ENCODE measurements at regions not wholly inside any gene's neighbourhood (a gene's known extent, or its start where the extent isn't known, plus 50 kb on each side); places are given as distances from the start of the nearest gene placed in this dataset.

DNA sequence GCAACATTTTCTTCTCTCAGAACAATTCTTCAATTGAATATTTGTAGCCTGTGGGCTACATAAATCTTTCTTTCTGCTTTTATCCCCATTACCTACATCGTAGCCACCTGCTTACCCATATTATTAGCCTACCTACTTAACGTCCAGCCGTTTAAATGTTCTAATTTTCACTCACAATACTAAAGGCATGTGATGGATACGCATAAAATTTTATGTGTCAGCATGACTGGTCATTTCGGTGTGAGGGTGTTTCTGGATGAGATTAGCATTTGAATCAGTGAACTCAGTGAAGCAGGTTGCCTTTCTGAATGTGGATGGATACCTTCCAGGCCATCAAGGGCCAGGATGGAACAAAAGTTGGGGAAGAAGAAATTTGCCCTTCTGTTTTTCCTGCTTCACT is 1722.5 kb upstream of the ACO1 start:
- Histone ChIP-seq H3K4me2 (ENCODE audit: low read depth, low read length) (no peak overlapping the region), H3K4me3 (ENCODE audit: low read length) (no peak overlapping the region), H2AFZ (ENCODE audit: low read length) (no peak overlapping the region), H3K9me3 (replicated peaks; ENCODE audit: insufficient read depth, low read length) (no peaks in the 10 kb centered on the region), H3K27me3 (replicated peaks; ENCODE audit: insufficient read depth, low read length) (no peaks in the 10 kb centered on the region), H3K4me1 (ENCODE audit: low read length) (no peaks in the 10 kb centered on the region), H3K36me3 (replicated peaks; ENCODE audit: insufficient read depth, low read length) (no peaks in the 10 kb centered on the region), H3K27ac (ENCODE audit: low read length) (no peak overlapping the region), H3K9ac (ENCODE audit: low read length) (no peak overlapping the region), H3K79me2 (ENCODE audit: low read length) (no peaks in the 10 kb centered on the region), H3F3A (ENCODE audit: insufficient read depth, low read length) (no peaks in the 10 kb centered on the region), H4K20me1 (ENCODE audit: insufficient read depth, low read length) (no peaks in the 10 kb centered on the region), H3K9me2 (replicated peaks; ENCODE audit: insufficient read depth, low read length) (no peaks in the 10 kb centered on the region)
- DNase-seq: no peak
- TF ChIP-seq EZH2 (optimal IDR thresholded peaks at IDR 0.05; ENCODE audit: low read depth, low read length): no peak
- no peak for TF ChIP-seq EZH2phosphoT487 (IDR thresholded peaks at IDR 0.05; ENCODE audit: low read length)
- no peak for TF ChIP-seq CTCF (IDR thresholded peaks at IDR 0.05; ENCODE audit: low read length)

GRCh38 chr9:30670805-30671562 is 1713.5 kb upstream of the ACO1 start:
- no peaks in the 10 kb centered on the region for H4K20me1 ChIP-seq (ENCODE audit: insufficient read depth, low read length)
- DNase-seq: no peak
- no peaks in the 10 kb centered on the region for H3F3A ChIP-seq (ENCODE audit: insufficient read depth, low read length)
- TF ChIP-seq CTCF (IDR thresholded peaks at IDR 0.05; ENCODE audit: low read length): no peak
- TF ChIP-seq EZH2 (optimal IDR thresholded peaks at IDR 0.05; ENCODE audit: low read depth, low read length): no peak
- no peak for TF ChIP-seq EZH2phosphoT487 (IDR thresholded peaks at IDR 0.05; ENCODE audit: low read length)
- H3K4me3 ChIP-seq (ENCODE audit: low read length): no peak overlapping the region
- H3K27me3 ChIP-seq (replicated peaks; ENCODE audit: insufficient read depth, low read length): no peaks in the 10 kb centered on the region
- H3K9me3 ChIP-seq (replicated peaks; ENCODE audit: insufficient read depth, low read length): no peaks in the 10 kb centered on the region
- H3K36me3 ChIP-seq (replicated peaks; ENCODE audit: insufficient read depth, low read length): no peaks in the 10 kb centered on the region
- no peaks in the 10 kb centered on the region for H3K79me2 ChIP-seq (ENCODE audit: low read length)
- no peak overlapping the region for H2AFZ ChIP-seq (ENCODE audit: low read length)
- H3K27ac ChIP-seq (ENCODE audit: low read length): no peak overlapping the region
- no peaks in the 10 kb centered on the region for H3K9me2 ChIP-seq (replicated peaks; ENCODE audit: insufficient read depth, low read length)
- H3K9ac ChIP-seq (ENCODE audit: low read length): no peak overlapping the region
- H3K4me2 ChIP-seq (ENCODE audit: low read depth, low read length): no peak overlapping the region
- H3K4me1 ChIP-seq (ENCODE audit: low read length): no peaks in the 10 kb centered on the region

- TF ChIP-seq EZH2phosphoT487 (IDR thresholded peaks at IDR 0.05; ENCODE audit: low read length): no peak
- no peak for TF ChIP-seq CTCF (IDR thresholded peaks at IDR 0.05; ENCODE audit: low read length)
- TF ChIP-seq EZH2 (optimal IDR thresholded peaks at IDR 0.05; ENCODE audit: low read depth, low read length): no peak
- Histone ChIP-seq H3K9ac (ENCODE audit: low read length) (no peak overlapping the region), H2AFZ (ENCODE audit: low read length) (no peak overlapping the region), H3K4me1 (ENCODE audit: low read length) (no peaks in the 10 kb centered on the region), H3F3A (ENCODE audit: insufficient read depth, low read length) (no peaks in the 10 kb centered on the region), H4K20me1 (ENCODE audit: insufficient read depth, low read length) (no peaks in the 10 kb centered on the region), H3K9me2 (replicated peaks; ENCODE audit: insufficient read depth, low read length) (no peaks in the 10 kb centered on the region), H3K79me2 (ENCODE audit: low read length) (no peaks in the 10 kb centered on the region), H3K4me3 (ENCODE audit: low read length) (no peak overlapping the region), H3K9me3 (replicated peaks; ENCODE audit: insufficient read depth, low read length) (no peaks in the 10 kb centered on the region), H3K36me3 (replicated peaks; ENCODE audit: insufficient read depth, low read length) (no peaks in the 10 kb centered on the region), H3K27me3 (replicated peaks; ENCODE audit: insufficient read depth, low read length) (no peaks in the 10 kb centered on the region), H3K27ac (ENCODE audit: low read length) (no peak overlapping the region), H3K4me2 (ENCODE audit: low read depth, low read length) (no peak overlapping the region)
- peak; percentile 52 for DNase-seq
Measured at GRCh38 chr9:30673132-30673531, 1711.3 kb upstream of the ACO1 start.
